Tongue (tissue), 1 donor: ENCODE measurements at regions not wholly inside any gene's neighbourhood (a gene's known extent, or its start where the extent isn't known, plus 50 kb on each side); places are given as distances from the start of the nearest gene placed in this dataset.
"Not testable (repeated sequence)": the region's sequence is repeated elsewhere in the genome, so short reads cannot be mapped to it uniquely, and the experiment has no call there.

Experiments used
- DNase-seq: peaks from one replicate; pipeline ENCODE4 v3.0.0-alpha.2; 2015

- no peak for DNase-seq
These were observed 266.6 kb downstream of the PRELID2 start for GRCh38 chr5:145568581-145568980.

GRCh38 chr5:145562931-145563330, 272.2 kb downstream of the PRELID2 start:
- DNase-seq = no peak

- DNase-seq = no peak
These were observed 276.9 kb downstream of the PRELID2 start for GRCh38 chr5:145558288-145558687.

- DNase-seq = no peak
These were observed 277.8 kb downstream of the PRELID2 start for GRCh38 chr5:145557345-145557744.

- no peak for DNase-seq
These were observed 280.7 kb downstream of the PRELID2 start for GRCh38 chr5:145554399-145554798.

- DNase-seq = no peak
These were observed 282.0 kb downstream of the PRELID2 start for GRCh38 chr5:145553177-145553576.

GRCh38 chr5:145551714-145552113, 283.4 kb downstream of the PRELID2 start:
- no peak for DNase-seq

- no peak for DNase-seq
These were observed 287.0 kb downstream of the PRELID2 start for GRCh38 chr5:145548097-145548496.

- DNase-seq = no peak
These were observed 290.7 kb downstream of the PRELID2 start for GRCh38 chr5:145544401-145544800.

- no peak for DNase-seq
These were observed 291.2 kb downstream of the PRELID2 start for GRCh38 chr5:145543968-145544367.

GRCh38 chr5:145540375-145540774, 294.8 kb downstream of the PRELID2 start:
- DNase-seq = no peak

- peak; percentile 54 for DNase-seq
These were observed 295.9 kb downstream of the PRELID2 start for GRCh38 chr5:145539201-145539600.

- no peak for DNase-seq
These were observed 299.0 kb downstream of the PRELID2 start for GRCh38 chr5:145536133-145536532.

GRCh38 chr5:145531038-145531734, 304.0 kb downstream of the PRELID2 start:
- DNase-seq = peak; percentile 67

- no peak for DNase-seq
These were observed 313.6 kb downstream of the PRELID2 start for GRCh38 chr5:145521523-145521922.

GRCh38 chr5:145521066-145521465, 314.1 kb downstream of the PRELID2 start:
- peak; percentile 24 for DNase-seq

GRCh38 chr5:145520335-145520734, 314.8 kb downstream of the PRELID2 start:
- no peak for DNase-seq

- not testable (repeated sequence) for DNase-seq
These were observed 317.6 kb downstream of the PRELID2 start for GRCh38 chr5:145517588-145517987.

- DNase-seq = no peak
These were observed 323.8 kb downstream of the PRELID2 start for GRCh38 chr5:145511351-145511750.

GRCh38 chr5:145510769-145511168, 324.4 kb downstream of the PRELID2 start:
- no peak for DNase-seq

- DNase-seq = peak; percentile 57
These were observed 324.8 kb downstream of the PRELID2 start for GRCh38 chr5:145510324-145510723.

GRCh38 chr5:145509336-145510136, 325.6 kb downstream of the PRELID2 start:
- no peak for DNase-seq

GRCh38 chr5:145506185-145506850, 328.8 kb downstream of the PRELID2 start:
- no peak for DNase-seq
